ENCODE measurements at regions not wholly inside any gene's neighbourhood (a gene's known extent, or its start where the extent isn't known, plus 50 kb on each side); places are given as distances from the start of the nearest gene placed in this dataset.
"Not testable (repeated sequence)": the region's sequence is repeated elsewhere in the genome, so short reads cannot be mapped to it uniquely, and the experiment has no call there.

- not testable (repeated sequence) for H3K27ac ChIP-seq (ENCODE audit: insufficient read length, low read depth, low read length); H3K79me2 ChIP-seq (ENCODE audit: insufficient read depth, low read length); H4K8ac ChIP-seq (replicated peaks; ENCODE audit: insufficient read length, low read depth, low read length); H2BK15ac ChIP-seq (ENCODE audit: low read depth, low read length); H3K4me3 Mint-ChIP-seq; H3K79me1 ChIP-seq (ENCODE audit: insufficient read depth, low read depth, low read length, poor library complexity, severe bottlenecking); H3K23ac ChIP-seq (ENCODE audit: insufficient read length, low read depth, low read length); H3K9me3 Mint-ChIP-seq; H2BK20ac ChIP-seq (ENCODE audit: low read depth, low read length, poor library complexity, severe bottlenecking); H3K4ac ChIP-seq (ENCODE audit: low read depth, low read length); H3K9me3 ChIP-seq (ENCODE audit: control insufficient read depth, low read depth, low read length); H3K56ac ChIP-seq (ENCODE audit: insufficient read length, low read depth, low read length); H3K36me3 Mint-ChIP-seq (ENCODE audit: insufficient read depth in 1 of 3, low read depth in 3 of 3); H4K5ac ChIP-seq (ENCODE audit: insufficient read length, low read depth, low read length); H3K9ac ChIP-seq (ENCODE audit: extremely low read depth, insufficient read length, low read length); H3K4me1 Mint-ChIP-seq; H4K91ac ChIP-seq (ENCODE audit: insufficient read length, low read depth, low read length); H2BK12ac ChIP-seq (ENCODE audit: insufficient read length, low read depth, low read length); H4K20me1 ChIP-seq (ENCODE audit: control insufficient read depth, insufficient read depth, insufficient read length); H3K27me3 ChIP-seq (ENCODE audit: insufficient read depth, low read length); H2AK5ac ChIP-seq (ENCODE audit: insufficient read length, low read length); H3K14ac ChIP-seq (ENCODE audit: insufficient read depth, low read length); H3T11ph ChIP-seq (ENCODE audit: low read length); H3K4me2 ChIP-seq (ENCODE audit: insufficient read depth, insufficient read length, low read length); H3K18ac ChIP-seq (ENCODE audit: insufficient read length, low read depth, low read length); H3K27ac Mint-ChIP-seq; DNase-seq; H2BK5ac ChIP-seq (ENCODE audit: insufficient read length, low read length); H3K4me1 ChIP-seq (ENCODE audit: insufficient read depth, low read length); H2AFZ ChIP-seq (ENCODE audit: low read length); H3K23me2 ChIP-seq (ENCODE audit: insufficient read length, low read depth, low read length, poor library complexity, severe bottlenecking); H2BK120ac ChIP-seq (ENCODE audit: low read depth, low read length, poor library complexity, severe bottlenecking)
- peaks cover 11% of the 10 kb centered on the region for H3K27me3 Mint-ChIP-seq (ENCODE audit: low read depth)
- no CpG with 5 or more reads among the region's 91 CpGs for WGBS (ENCODE audit: extremely low coverage, insufficient read length, low lambda C conversion rate)
These were observed 88.1 kb downstream of the GOLGA8T start for GRCh38 chr15:30222798-30223591.

GRCh38 chr15:30225233-30225891, 90.5 kb downstream of the GOLGA8T start:
- not testable (repeated sequence) for H3K23ac ChIP-seq (ENCODE audit: insufficient read length, low read depth, low read length); H3T11ph ChIP-seq (ENCODE audit: low read length); H2BK20ac ChIP-seq (ENCODE audit: low read depth, low read length, poor library complexity, severe bottlenecking); H2BK15ac ChIP-seq (ENCODE audit: low read depth, low read length); H3K4me1 ChIP-seq (ENCODE audit: insufficient read depth, low read length); H3K9me3 ChIP-seq (ENCODE audit: control insufficient read depth, low read depth, low read length); H3K4me1 Mint-ChIP-seq; H3K4me3 Mint-ChIP-seq; H3K23me2 ChIP-seq (ENCODE audit: insufficient read length, low read depth, low read length, poor library complexity, severe bottlenecking); H2AK5ac ChIP-seq (ENCODE audit: insufficient read length, low read length); H4K5ac ChIP-seq (ENCODE audit: insufficient read length, low read depth, low read length); H3K27ac ChIP-seq (ENCODE audit: insufficient read length, low read depth, low read length); H3K9ac ChIP-seq (ENCODE audit: extremely low read depth, insufficient read length, low read length); H4K20me1 ChIP-seq (ENCODE audit: control insufficient read depth, insufficient read depth, insufficient read length); H2BK5ac ChIP-seq (ENCODE audit: insufficient read length, low read length); H2BK120ac ChIP-seq (ENCODE audit: low read depth, low read length, poor library complexity, severe bottlenecking); H4K8ac ChIP-seq (replicated peaks; ENCODE audit: insufficient read length, low read depth, low read length); H3K27ac Mint-ChIP-seq; H3K4me2 ChIP-seq (ENCODE audit: insufficient read depth, insufficient read length, low read length); H4K91ac ChIP-seq (ENCODE audit: insufficient read length, low read depth, low read length); H3K27me3 ChIP-seq (ENCODE audit: insufficient read depth, low read length); H3K9me3 Mint-ChIP-seq; H3K79me1 ChIP-seq (ENCODE audit: insufficient read depth, low read depth, low read length, poor library complexity, severe bottlenecking); H3K14ac ChIP-seq (ENCODE audit: insufficient read depth, low read length); H3K18ac ChIP-seq (ENCODE audit: insufficient read length, low read depth, low read length); H3K4ac ChIP-seq (ENCODE audit: low read depth, low read length); H2AFZ ChIP-seq (ENCODE audit: low read length); H2BK12ac ChIP-seq (ENCODE audit: insufficient read length, low read depth, low read length); H3K79me2 ChIP-seq (ENCODE audit: insufficient read depth, low read length); H3K56ac ChIP-seq (ENCODE audit: insufficient read length, low read depth, low read length); H3K36me3 Mint-ChIP-seq (ENCODE audit: insufficient read depth in 1 of 3, low read depth in 3 of 3)
- peak; percentile 25 for DNase-seq
- no CpG with 5 or more reads among the region's 77 CpGs for WGBS (ENCODE audit: extremely low coverage, insufficient read length, low lambda C conversion rate)
- peaks cover 11% of the 10 kb centered on the region for H3K27me3 Mint-ChIP-seq (ENCODE audit: low read depth)

Data from H9 (cell line).